Stimulated activated CD4-positive, alpha-beta T cell treated with anti-CD3 and anti-CD28 coated beads, Interleukin-1b, Interleukin-23, amount 100 ng/mL, for 24 hours (primary cell): ENCODE measurements at regions not wholly inside any gene's neighbourhood (a gene's known extent, or its start where the extent isn't known, plus 50 kb on each side); places are given as distances from the start of the nearest gene placed in this dataset.
"Not testable (repeated sequence)": the region's sequence is repeated elsewhere in the genome, so short reads cannot be mapped to it uniquely, and the experiment has no call there.

Source experiments
- DNase-seq, 4 experiments: peaks; one replicate each; pipeline ENCODE4 v3.0.0-alpha.2; 2020; ENCODE audit warnings: low read depth in 4 of 4, low spot score in 1 of 4

- no peak for DNase-seq
These were observed 387.6 kb downstream of the LTN1 start for GRCh38 chr21:28604946-28605537.

GRCh38 chr21:28602546-28602945 is 390.1 kb downstream of the LTN1 start:
- DNase-seq: no peak

DNA sequence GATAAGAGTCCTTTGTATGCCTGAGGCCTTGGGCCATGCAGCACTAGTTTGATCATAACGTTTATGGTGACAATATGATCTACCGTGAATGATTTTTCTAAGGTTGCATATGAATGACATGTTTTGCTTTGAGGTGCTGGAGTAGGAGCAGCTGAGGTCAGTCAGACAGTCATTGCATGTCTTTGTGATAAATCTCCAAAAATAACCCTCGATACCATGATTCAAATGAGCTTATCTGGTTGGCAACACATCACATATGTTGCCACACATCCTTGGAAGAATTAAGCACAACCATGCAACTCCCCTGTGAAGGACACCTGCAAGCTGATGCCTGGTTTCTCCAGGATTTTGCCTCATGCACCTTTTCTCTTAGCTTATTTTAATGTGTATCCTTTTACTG is 394.5 kb downstream of the LTN1 start:
- no peak for DNase-seq

GRCh38 chr21:28592205-28592865 is 400.3 kb downstream of the LTN1 start:
- no peak for DNase-seq

DNA sequence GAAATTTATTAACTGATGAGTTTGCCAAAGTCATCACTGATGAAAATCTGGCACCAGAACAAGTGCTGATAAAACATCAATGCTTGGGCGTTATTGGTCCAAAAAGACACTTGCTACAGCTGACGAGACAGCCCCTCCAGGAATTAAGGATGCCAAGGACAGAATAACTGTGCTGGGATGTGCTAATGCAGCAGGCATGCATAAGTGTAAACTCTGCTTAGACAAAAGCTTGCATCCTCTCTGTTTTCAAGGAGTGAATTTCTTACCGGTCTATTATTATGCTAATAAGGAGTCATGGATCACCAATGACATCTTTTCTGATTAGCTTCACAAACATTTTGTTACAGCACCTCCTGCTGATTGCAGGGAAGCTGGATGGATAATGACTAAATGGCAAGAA is 402.0 kb downstream of the LTN1 start:
- no peak for DNase-seq

- no peak for DNase-seq
These were observed 402.7 kb downstream of the LTN1 start for GRCh38 chr21:28590026-28590425.

DNA sequence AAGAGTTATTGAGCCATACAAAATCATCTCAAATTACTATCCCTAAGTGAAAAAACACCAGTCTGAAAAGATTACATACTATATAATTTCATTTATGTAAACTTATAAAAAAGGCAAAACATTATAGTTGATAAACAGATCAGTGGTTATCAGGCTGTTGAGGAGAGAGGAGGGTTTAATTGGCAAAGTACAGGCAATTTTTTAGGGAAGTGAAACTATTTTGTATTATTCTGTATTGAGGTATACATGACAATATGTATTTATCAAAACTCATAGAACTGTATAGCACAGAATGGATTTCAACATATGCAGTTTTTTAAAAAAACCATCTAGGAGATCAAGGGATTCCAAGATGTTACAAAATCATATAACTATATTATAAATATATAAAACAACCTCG is 403.7 kb downstream of the LTN1 start:
- DNase-seq: no peak

- DNase-seq: no peak
These were observed 404.9 kb downstream of the LTN1 start for GRCh38 chr21:28587748-28588147.

GRCh38 chr21:28581976-28582375 is 410.7 kb downstream of the LTN1 start:
- DNase-seq: no peak

DNA sequence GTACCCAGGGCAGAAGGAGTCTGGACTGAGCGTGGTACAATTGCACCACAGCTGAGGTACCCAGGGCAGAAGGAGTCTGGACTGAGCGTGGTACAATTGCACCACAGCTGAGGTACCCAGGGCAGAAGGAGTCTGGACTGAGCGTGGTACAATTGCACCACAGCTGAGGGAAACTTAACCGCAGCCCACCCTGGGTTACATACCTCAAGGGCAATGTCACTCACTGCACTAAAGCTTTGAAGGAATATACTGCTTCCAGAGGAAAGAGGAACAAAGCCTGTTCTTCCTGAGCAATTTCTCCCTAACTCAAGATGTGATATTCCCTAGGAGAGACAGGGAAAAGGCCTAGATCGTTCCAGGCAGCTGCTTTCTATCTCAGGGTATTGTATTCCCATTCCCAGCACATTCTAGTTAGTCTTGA is 411.4 kb downstream of the LTN1 start:
- DNase-seq: not testable (repeated sequence)

GRCh38 chr21:28580585-28580984 is 412.1 kb downstream of the LTN1 start:
- DNase-seq: no peak

GRCh38 chr21:28579986-28580550 is 412.6 kb downstream of the LTN1 start:
- no peak for DNase-seq

GRCh38 chr21:28568692-28569091 is 424.0 kb downstream of the LTN1 start:
- DNase-seq: no peak

GRCh38 chr21:28563933-28564332 is 428.7 kb downstream of the LTN1 start:
- DNase-seq: not testable (repeated sequence)

DNA sequence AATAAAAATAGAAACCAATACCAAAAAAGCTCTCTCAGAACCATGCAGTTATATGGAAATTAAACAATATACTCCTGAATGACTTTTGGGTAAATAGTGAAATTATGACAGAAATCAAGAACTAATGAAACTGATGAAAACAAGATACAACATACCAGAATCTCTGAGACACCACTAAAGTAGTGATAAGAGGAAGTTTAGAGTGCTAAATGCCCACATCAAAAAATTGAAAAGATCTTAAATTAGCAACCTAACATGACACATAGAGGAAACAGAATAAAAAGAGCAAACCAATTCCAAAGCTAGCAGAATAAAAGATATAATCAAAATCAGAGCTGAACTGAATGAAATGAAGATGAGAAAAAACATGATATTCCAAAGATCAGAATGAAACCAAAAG is 430.9 kb downstream of the LTN1 start:
- DNase-seq: no peak

DNA sequence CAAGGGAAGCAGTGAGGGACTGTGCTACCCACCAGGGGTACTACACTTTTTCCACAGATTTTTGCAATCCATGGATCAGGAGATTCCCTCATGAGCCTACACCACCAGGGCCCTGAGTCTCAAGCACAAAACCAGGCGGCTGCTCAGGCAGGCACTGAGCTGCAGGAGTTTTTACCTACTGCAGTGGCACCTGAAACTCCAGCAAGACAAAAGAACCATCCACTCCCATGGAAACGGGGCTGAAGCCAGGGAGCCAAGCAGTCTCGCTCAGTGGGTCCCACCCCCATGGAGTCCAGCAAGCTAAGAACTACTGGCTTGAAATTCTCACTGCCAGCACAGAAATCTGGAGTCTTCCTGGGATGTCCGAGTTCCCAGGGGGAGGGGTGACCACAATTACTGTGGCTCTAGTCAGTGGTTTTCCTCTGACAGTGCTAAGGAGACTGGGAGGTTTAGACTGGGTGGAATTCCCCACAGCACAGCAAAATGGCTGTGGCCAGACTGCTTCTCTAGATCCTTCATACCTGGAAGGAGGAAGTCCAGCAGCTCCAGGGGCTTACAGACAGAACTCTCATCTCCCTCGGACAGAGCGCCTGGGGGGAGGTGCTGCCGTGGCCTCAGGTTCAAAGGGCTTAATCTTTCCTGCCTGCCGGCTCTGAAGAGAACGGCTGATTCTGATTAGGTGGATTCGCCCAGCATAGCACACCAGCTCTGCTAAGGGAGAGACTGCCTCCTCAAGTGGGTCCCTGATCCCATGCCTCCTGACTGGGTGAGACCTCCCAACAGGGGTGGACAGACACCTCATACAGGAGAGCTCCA is 437.8 kb downstream of the LTN1 start:
- no peak for DNase-seq

DNA sequence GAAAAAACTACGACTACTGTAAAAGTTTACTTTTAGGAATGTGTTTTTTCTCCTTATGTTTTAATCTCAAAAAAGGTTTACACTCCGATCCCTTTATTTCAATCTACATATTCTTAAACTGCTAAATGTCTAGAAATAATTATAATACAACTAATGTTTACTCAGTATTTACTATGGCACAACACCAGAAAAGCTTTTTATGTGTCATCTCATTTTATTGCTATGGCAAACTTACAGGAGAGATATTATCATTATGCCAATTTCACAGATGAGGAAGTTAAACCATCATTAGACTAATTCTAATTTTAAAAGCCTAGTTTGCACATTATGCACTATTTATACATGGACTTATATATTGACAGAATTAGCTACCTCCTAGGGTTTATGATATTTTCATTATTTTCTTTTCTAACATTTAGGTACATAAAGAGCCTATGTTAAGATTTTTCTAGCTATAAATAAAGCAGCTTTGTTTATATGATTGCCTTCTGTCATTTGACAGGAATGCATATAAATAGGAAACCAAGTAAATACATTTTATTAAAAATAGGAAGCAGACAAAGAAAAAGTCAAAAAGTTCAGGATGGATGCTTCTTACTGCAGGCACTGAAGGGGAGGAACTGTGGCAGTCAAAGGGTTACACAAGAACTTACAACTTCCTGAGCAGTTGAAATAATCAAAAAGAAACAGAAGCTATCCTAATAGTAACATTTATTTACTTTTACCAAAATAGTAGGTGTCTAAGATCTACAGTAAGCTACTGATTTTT is 442.4 kb downstream of the LTN1 start:
- DNase-seq: no peak

- no peak for DNase-seq
These were observed 444.4 kb downstream of the LTN1 start for GRCh38 chr21:28548291-28548690.

DNA sequence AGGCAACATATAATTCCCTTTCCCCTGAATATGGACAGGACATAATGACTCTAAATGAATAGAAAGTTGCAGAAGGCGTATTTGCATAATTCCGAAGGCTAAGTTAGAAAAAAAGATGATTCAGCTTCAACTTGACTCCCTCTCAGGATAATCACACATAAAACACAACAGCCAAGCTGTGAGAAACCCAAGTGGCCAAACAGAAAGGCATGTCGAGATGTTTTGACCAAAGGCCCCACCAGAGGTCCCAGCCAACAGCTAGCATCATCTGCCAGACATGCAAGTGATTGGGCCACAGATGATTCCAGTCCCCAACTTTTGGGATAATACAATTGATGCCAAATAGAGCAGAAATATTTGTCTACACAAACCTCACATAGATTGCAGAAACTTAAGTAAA is 444.9 kb downstream of the LTN1 start:
- no peak for DNase-seq

DNA sequence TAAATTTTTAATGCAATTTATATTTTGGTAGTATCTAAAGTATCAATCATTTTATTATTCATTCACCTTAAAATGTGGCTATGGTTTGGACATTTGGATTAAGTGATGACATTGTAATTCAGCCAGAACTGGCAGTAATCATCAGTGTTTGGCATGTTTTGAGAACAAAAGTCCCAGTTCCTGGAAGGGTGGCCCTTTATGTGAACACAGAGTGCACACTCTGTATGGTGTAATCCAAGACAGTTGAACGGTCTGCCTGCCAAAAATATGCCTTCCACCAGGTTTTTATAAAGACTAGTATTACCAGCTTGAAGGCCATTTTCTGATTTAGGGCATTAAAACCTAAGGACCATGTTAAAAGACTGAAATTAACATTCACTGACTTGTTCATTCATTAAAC is 448.7 kb downstream of the LTN1 start:
- no peak for DNase-seq

DNA sequence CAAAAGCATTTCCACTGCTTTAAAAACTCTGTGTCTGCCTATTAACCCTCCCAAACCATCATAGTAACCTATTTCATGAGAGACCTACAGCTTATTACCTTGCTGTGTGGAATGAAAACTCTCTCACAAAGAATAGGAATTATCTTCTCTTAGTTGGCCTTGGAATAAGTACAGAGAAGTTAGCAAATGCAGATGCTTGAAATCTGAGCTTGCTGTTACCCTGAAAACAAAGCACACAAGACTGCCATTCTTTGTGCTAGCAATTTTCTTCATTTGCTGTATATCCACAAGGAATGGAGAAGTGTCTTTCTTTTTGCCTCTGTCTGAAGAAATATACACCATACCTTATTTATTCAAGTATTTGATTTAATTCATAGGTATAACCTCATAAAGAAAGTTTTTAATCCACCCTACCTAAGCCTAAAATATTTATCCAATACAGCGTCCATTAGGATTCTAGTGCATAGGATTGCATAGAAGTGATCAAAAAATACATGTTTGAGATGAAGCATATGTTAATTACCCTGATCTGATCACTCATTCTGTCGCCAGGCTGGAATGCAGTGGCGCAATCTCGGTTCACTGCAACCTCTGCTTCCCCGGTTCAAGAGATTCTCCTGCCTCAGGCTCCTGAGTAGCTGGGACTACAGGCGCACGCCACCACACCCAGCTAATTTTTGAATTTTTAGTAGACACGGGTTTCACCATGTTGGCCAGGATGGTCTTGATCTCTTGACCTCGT is 451.1 kb downstream of the LTN1 start:
- DNase-seq: no peak
